NCI-H510A (cell line): ENCODE measurements at regions not wholly inside any gene's neighbourhood (a gene's known extent, or its start where the extent isn't known, plus 50 kb on each side); places are given as distances from the start of the nearest gene placed in this dataset.
"Not testable (repeated sequence)": the region's sequence is repeated elsewhere in the genome, so short reads cannot be mapped to it uniquely, and the experiment has no call there.

Source experiments
- DNase-seq: peaks from one replicate; lab custom pipeline; 2025; lab: John Stamatoyannopoulos, UW

DNA sequence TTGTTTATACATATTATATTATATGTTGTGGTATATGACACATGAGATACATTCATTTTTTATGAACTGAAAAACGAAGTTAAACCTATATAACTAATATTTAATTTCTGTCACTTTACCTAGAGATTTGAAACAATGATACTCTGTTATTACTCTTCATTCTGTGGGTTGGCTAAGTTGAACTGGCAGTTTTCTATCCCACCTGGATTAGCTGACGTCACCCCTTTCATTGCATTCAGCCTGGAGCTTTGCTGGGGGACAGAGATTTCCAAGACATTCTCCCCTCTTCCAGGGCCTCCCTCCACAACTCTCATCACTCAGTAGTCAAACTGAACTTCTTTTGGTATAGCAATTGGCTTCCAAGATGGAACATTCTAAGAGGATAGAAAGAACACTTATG lies 309.2 kb upstream of the SATB1 start:
- no peak for DNase-seq

DNA sequence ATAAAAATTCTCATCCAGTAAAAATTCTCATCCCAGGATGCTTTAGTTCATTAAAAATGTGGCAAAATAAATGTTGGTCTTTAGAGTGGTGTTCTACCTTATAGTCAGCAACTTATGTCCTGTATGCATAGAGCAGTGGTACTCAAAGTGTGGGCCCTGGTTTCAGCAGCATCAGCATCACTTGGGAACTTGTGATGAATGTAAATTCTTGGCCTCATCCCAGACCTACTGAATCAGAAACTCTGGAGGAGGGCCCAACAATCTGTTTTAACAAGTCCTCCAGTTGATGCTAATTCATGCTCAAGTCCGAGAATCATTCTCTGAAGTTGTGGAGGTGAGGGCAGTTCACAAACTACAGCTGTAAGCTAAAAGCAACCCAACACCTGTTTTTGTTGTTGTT lies 307.3 kb upstream of the SATB1 start:
- DNase-seq, result no peak

DNA sequence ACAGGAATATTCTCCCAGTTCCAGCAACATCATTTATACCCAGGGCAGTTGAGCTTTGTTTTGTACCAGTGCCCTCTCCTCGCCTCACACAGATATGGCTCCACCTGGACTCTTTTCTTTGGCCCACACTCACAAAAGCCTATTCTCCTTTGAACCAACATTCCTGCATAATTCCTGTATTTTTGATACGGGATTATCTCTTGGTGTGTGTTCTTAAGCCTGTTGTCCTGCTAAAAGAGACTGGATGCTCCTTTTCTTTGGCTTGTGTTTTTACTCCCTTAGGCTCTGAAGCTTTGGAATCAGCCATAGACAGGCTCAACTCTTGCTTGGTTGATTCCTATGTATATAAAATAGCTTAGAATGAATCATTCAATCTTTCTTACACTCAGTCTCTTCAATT lies 305.4 kb upstream of the SATB1 start:
- no peak for DNase-seq

DNA sequence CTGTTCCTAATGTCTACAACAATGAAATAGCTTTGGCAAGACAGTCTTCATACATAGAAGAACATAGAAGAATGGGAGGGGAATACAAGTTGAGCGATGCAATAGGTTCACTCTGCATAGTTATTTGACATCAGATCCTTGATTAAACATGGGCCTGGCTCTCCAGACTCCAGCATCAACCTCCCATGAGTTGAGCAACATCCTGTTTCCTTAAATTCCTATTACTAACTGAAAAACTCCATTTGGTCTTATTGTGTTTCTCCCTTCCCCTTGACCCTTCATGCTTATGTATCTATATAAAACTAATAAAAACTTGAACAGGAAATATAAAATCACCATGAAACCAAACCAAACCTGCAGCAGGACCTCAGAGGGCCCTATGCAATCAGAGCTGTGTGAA lies 304.5 kb upstream of the SATB1 start:
- DNase-seq, result no peak

DNA sequence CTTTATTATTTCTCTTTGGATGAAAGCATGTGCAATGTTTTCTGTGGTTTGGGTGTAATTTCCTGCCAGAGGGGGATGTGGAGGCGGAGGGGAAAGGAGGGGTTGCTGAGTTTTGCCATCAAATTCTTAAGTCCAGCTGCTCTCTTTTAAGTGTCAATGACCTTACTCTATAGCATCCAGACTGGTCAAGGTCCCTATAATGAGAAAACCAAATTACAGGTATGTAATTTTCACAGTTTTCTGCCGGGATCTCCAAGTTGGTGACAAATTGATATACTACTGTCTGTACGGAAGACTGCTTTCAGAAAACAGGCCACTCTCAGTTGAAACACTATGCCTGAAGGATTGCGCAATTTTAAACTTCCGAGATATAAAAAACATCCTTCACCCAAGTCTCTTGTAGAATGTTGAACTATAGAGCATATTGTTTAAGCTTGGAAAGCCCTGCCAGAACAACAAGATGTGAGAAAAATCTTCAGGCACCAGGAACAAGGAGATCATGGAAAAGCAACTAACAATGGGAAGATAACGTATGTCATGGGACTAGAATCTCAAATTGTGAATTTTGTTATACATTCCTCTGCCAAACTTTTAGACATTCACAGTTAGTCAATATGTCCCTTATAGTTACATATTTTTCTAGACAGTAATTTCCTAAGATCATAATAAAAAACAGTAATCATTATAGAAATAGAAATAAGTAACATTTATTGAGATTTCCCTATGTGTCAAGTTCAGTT lies 300.7 kb upstream of the SATB1 start:
- no peak for DNase-seq

DNA sequence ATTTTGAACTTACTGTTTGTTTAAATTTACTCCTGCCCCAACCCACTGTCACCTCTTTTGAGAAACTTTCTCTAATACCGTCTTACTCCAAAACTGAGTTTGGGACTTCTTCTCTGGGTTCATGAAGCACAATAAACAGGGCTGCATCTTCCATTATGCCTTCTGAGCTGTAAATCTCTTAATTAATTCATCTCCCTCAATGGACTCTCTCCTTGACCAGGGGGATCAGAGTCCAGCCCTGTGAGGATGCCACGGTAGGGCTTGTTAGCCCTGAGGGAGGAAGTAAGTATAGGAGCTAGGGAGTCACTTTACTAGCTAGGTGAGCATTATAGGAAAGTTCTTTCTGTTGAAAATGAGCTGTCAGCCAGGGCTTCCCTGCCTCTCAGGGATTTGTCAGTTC lies 299.3 kb upstream of the SATB1 start:
- DNase-seq, result no peak

DNA sequence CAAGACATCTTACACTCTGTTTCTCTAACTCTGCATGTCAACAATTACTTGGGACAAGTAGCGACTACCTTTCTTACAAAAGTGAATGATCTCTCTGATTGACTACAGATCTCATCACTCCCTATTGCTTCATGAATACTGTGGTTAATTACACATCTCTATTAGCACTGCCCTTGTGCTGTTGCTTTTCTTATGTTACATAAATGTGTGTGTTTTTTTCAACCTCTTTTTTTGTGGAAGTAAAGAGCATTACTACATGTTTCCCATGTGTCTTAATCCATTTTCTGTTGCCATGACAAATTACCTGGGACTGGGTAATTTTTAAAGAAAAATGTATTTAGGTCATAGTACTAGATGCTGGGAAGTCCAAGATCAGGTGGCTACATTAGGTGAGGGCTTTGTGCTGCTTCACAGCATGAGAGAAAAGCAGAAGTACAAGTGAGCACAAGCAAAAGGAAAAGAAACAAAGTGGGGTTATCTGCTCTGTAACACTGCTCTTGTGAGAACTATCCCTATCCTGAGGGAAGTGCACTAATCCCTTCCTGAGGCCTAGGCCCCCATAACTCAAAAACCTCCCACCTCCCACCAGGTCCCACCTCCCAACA lies 298.2 kb upstream of the SATB1 start:
- DNase-seq, result no peak

DNA sequence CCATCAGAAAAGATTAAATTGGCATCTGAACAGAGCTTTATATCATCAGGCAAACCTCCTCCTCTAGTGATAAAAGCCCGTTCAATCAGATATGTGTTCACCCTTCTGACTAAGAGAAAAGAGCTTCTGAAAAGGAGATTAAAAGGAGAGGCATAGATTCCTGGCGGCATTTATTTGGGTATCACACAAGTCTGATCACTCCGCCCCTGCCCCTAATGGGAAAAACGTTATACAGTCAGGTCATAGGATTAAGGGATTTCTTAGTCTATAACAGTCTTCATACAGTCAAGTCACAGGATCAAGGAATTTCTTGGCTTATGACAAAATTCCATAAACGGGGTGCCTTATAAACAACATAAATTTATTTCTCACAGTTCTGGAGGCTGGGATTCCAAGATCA lies 295.4 kb upstream of the SATB1 start:
- DNase-seq, result no peak

DNA sequence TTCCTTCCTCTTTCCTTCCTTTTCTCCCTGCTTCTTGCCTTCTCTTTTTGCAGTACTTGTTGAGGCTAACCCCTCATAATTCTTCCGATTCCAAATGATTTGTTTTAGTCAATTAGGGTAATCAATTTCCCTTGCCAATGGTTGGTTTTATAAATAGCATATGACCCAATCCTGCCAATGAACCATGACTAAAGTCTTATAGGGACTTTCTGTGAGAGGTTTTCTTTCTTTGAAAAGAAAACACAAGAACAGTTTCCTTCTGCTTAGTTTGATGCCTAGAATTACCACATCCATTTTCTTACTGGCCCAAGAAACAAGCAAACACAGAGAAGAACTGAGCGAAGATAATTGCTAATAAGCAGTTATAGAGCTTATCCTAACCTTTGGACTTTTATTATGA lies 292.5 kb upstream of the SATB1 start:
- no peak for DNase-seq

DNA sequence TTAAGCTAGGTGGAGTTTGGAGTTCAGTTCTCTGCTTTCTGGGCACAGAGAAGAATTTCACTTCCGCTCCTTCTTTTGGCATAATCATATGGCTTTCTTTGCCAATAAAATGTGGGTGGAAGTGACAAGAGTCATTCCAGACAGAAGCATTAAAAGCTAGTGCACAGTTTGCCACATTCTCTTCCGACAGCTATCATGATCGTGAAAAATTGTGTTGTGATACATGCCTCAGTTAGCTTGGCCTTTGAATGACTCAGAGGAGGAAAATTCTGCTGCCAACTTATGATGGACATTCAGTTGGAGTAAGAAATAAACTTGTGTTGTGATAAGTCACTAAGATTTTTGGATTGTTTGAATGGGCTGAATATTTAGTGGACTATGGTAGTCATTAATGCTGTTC lies 291.7 kb upstream of the SATB1 start:
- no peak for DNase-seq

DNA sequence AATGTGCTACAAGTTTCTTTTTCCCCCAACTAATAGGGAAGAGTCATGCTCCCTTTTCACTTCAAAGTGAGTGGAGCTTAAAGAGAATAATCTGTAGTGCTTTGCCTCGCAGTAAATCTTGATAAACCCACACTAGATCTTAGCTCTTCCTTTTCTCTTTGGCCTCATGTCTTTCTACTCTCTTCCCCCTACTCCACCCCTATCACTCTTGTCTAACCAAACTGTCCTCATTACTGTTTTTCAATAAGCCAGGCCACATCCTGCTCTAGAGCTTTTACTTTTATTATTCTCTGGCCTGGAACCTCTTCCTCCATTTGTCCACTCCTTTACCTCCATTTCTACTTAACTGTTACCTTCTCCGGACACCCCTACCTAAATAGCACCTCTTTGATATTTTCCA lies 291.0 kb upstream of the SATB1 start:
- no peak for DNase-seq

DNA sequence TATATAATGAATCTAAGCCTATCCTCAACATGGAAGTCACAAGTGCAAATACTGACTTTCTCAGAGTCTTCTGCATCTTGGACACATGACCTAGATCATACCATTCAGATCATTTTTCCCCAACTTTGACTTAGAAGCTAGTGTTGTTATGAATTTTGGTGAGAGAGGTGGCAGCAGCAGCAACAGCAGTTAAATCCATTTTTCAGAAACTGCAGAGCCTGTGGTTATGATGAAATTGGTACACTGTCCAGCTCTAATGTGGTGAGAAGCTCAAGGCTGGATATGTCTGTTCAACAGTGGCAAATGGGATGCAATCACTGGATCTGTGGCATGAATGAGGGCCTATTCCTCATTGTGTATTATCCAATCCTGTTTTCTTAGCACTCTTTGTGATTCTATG lies 290.1 kb upstream of the SATB1 start:
- DNase-seq, result no peak

DNA sequence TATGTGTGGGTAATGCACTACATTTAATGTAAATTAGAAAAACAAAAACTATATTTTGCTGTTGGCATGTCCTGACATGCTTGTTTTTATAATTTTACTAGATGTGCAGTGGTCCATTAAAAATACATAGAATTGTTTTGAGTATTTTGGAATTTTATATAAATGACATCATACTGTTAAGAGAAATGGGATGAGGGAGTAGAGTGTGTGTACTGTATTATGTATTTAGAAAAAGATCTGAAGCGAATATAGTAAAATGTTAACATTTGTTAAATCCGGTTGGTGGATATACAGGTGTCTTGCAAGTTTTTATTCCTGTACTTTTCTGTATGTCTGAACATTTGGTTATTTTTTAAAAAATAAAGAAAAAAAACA lies 288.4 kb upstream of the SATB1 start:
- no peak for DNase-seq

DNA sequence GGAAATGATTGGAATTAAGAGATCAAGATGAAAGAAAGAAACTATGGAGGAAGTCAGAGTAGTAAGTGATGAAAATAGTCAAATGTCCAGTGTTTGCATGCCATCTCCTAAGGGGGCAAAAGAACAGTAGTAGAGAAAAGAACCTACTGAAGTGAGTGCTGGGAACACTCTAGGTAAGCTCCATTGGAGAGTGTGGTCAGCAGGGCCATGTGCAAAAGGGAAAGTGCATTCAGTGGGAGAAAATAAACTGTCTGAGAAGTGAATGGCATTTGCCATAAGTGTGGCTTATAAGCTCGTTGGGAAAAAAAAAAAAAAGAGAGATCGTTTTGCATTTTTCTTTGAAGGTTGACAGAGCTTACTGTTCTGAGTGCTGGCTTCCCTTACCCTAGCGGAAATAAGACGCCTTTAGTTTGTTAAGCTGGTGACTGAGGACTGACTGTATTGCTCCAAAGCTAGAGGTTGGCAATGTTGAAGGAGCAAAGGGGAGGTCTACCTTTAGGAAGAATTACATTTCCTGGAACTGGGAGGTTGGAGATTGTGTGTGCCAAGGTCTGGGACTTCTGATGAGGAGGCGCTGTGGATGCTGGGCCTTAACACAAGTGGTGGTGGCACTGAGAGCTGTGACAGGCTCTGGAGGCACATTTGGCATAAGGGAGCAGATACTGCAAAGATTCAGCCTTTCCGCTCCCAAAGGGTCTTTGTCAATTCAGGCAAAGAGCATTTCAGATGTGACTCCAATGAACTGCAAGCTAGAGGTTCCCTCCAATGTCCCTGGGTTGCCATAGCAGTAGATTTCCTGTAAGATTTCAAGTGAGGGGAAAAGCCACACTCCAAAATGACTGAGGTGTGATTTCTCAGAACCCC lies 287.8 kb upstream of the SATB1 start:
- no peak for DNase-seq

DNA sequence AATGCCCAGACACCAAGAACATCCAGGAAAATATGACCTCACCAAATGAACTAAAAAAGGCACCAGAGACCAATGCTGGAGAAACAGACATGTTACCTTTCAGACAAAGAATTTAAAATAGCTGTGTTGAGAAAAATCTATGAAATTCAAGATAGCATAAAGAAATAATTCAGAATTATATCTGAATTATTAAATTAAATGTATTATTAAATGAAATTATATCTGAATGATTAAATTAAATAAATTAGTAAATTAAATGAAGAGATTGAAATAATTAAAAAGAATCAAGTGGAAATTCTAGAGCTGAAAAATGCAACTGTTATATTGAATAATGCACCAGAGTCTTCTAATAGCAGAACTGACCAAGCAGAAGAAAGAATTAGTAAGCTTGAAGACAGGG lies 279.2 kb upstream of the SATB1 start:
- no peak for DNase-seq

DNA sequence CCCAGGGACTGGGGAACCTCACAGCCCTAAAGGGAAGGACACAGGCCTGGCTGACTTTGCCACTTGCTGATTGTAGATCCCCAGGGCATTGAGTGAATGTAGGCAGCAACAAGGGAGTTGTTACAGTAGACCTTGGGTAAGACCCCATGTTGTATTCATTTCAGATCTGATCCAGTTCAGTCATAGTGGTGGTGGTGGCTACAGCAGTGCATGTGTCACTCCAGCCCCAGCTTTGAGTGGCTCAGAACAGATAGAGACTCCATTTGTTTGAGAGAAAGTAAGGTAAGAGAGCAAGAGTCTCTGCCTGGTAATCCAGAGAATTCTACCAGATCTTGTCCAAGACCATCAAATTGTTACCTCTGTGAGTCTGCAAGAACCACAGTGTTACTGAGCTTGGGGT lies 278.7 kb upstream of the SATB1 start:
- DNase-seq, result no peak

DNA sequence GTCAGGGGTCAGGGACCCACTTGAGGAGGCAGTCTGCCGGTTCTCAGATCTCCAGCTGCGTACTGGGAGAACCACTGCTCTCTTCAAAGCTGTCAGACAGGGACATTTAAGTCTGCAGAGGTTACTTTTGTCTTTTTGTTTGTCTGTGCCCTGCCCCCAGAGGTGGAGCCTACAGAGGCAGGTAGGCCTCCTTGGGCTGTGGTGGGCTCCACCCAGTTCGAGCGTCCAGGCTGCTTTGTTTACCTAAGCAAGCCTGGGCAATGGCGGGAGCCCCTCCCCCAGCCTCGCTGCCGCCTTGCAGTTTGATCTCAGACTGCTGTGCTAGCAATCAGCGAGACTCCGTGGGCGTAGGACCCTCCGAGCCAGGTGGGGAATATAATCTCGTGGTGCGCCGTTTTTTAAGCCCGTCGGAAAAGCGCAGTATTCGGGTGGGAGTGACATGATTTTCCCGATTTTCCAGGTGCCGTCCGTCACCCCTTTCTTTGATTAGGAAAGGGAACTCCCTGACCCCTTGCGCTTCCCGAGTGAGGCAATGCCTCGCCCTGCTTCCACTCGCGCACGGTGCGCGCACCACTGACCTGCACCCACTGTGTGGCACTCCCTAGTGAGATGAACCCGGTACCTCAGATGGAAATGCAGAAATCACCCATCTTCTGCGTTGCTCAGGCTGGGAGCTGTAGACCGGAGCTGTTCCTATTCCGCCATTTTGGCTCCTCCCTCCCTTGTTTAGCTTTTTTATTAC lies 268.6 kb upstream of the SATB1 start:
- not testable (repeated sequence) for DNase-seq

DNA sequence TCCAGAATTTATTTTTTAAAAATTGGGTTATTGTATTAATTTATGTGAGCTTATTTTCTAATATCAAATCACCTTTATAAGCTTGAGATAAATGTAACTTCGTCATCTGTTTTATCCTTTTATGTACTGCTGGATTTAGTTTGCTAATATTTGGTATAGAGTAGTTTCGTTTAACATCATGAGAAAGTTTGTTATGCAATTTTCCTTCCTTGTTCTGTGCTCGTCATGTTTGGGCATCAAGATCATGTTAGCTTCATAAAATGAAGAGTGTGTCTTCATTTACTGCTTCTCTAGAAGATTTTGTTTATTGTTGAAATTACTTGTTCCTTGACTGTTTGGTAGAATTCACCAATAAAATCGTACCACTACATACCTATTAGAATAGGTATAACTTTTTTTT lies 262.1 kb upstream of the SATB1 start:
- no peak for DNase-seq

DNA sequence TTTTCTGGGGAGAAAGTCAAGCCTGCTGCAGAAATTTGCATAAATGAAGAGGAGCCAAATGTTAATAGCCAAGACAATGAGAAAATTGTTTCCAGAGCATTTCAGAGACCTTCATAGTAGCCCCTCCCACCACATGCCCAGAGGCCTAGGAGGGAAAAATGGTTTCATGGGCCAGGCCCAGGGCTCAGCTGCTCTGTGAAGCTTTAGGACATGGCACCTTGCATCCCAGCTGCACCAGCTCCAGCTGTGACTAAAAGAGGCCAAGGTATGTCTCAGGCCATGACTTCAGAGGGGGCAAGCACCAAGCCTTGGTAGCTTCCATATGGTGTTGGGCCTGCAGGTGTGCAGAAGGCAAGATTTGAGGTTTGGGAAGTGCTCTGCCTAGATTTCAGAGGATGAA lies 258.8 kb upstream of the SATB1 start:
- DNase-seq, result no peak

DNA sequence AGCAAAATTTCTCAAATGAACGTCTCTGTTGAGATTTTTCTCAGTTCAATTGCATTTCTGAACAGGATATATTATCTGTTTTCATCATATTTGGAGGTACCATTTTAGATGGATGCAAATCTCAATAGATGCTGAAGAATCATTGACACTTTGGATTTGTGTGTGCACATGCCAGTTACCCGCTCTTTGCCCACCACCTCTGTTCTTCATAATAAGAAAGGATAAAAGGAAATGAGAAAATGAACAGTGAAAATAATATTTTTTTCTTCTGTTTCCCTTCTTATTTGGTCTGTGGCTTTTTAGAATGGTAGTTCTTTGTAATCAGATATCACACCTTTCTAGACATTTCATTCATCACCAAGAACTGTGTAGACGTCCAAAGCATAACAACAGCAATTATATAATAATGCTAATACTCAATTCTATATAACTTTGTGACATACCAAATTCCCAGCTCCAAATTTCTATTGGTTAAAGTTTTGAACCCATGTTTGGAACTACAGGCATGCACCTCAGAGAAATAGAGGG lies 256.7 kb upstream of the SATB1 start:
- no peak for DNase-seq

DNA sequence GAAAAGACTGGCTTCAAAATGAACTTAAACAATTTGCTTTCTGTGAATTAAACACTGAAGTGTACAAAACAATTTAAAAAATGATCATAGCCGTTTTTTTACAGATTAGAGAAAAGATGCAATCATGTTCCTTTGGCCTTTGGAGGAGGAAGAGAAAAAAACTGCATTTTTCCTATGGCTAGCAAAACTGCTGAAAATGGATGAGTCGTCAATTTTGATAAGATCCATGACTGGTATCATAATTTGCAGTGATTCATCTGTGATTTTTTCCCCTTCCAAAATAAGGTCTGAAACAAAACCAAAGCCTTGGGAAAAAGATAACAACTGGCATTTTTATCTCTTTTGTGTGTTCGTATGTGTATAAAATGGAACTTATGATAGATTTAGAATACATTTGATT lies 255.6 kb upstream of the SATB1 start:
- no peak for DNase-seq

DNA sequence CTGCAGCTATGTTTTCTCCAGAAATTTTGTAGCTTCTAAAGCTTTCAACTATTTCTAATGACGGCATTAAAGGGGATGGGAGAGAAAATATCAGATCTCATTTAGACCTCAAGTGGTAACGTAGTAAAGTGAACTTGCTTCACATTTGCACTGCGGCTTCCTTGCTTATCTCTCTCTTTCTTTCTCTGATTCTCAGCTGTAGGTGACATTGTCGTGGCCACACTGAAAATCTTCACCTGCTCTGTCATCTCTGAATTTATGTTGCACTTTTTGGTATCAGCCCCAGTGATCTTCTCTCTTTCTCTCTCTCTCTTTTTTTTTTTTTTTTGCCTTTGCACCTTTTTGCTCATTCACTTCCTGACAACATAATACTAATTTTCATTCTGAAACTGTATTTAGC lies 254.1 kb upstream of the SATB1 start:
- DNase-seq, result no peak
